H1 (cell line): ENCODE measurements at regions not wholly inside any gene's neighbourhood (a gene's known extent, or its start where the extent isn't known, plus 50 kb on each side); places are given as distances from the start of the nearest gene placed in this dataset.

Source experiments
- BCL11A ChIP-seq, 2 experiments: IDR thresholded peaks; one replicate each; pipeline ENCODE4 v1.6.1; 2011; ENCODE audit warnings: low read depth in 2 of 2, low read length in 2 of 2, mild to moderate bottlenecking in 2 of 2
- BRCA1 ChIP-seq: IDR thresholded peaks from 2 replicates; pipeline ENCODE4 v1.6.1; 2012; ENCODE audit warnings: low read depth, low read length, improper control_type of control experiment
- CHD1 ChIP-seq: IDR thresholded peaks from 2 replicates; pipeline ENCODE4 v1.6.1; 2012; ENCODE audit warnings: low read depth, low read length, improper control_type of control experiment
- CTCF ChIP-seq, 3 experiments: IDR thresholded peaks; 1 replicate in 2 of 3; 2 replicates in 1 of 3; pipeline versions ENCODE4 v1.5.1 to v1.6.1; 2011; ENCODE audit warnings: low read length in 3 of 3, mild to moderate bottlenecking in 3 of 3, inconsistent platforms in 2 of 3, low read depth in 1 of 3, moderate library complexity in 1 of 3; ENCODE audit not compliant: insufficient read depth in 1 of 3; ENCODE audit errors: control extremely low read depth in 1 of 3
- GABPA ChIP-seq: IDR thresholded peaks from 2 replicates; pipeline ENCODE4 v1.6.1; 2011; ENCODE audit warnings: mild to moderate bottlenecking, low read length, moderate library complexity, borderline replicate concordance; ENCODE audit not compliant: insufficient read depth
- POLR2A ChIP-seq, 2 experiments: IDR thresholded peaks; 1 replicate in 1 of 2; 2 replicates in 1 of 2; pipeline ENCODE4 v1.6.1; 2011; ENCODE audit warnings: low read depth in 2 of 2, low read length in 2 of 2, mild to moderate bottlenecking in 2 of 2; ENCODE audit errors: control extremely low read depth in 1 of 2
- POLR2AphosphoS5 ChIP-seq: IDR thresholded peaks from 2 replicates; pipeline ENCODE4 v1.6.1; 2011; ENCODE audit warnings: low read depth, low read length
- SUZ12 ChIP-seq: fragments of 200-600 bp; sonication (generic); IDR thresholded peaks from 2 replicates; pipeline ENCODE4 v1.6.1; 2012; ENCODE audit warnings: mild to moderate bottlenecking, inconsistent platforms, low read length, moderate library complexity, mixed read lengths
- YY1 ChIP-seq: IDR thresholded peaks from 2 replicates; pipeline ENCODE4 v1.6.1; 2011; ENCODE audit warnings: low read depth, mild to moderate bottlenecking, low read length
- TF ChIP-seq, protein P1 (sequence below): IDR thresholded peaks from 2 replicates; pipeline ENCODE4 v1.6.1; 2012; ENCODE audit warnings: inconsistent platforms
- TF ChIP-seq, protein P2 (sequence below): IDR thresholded peaks from 2 replicates; pipeline ENCODE4 v1.6.1; 2012; ENCODE audit warnings: inconsistent platforms

- TF ChIP-seq POLR2AphosphoS5 (no peak), CTCF (IDR thresholded peaks at IDR 0.05; ENCODE audit: control extremely low read depth in 1 of 3, insufficient read depth in 1 of 3, low read depth in 1 of 3, low read length in 3 of 3) (no peak), CHD1 (no peak), POLR2A (IDR thresholded peaks at IDR 0.05; ENCODE audit: control extremely low read depth in 1 of 2, low read depth in 2 of 2, low read length in 2 of 2) (no peak), BCL11A (IDR thresholded peaks at IDR 0.05; ENCODE audit: low read depth in 2 of 2, low read length in 2 of 2) (no peak), SUZ12 (no peak), BRCA1 (no peak), YY1 (no peak), GABPA (no peak)
- TF ChIP-seq, protein P1, sequence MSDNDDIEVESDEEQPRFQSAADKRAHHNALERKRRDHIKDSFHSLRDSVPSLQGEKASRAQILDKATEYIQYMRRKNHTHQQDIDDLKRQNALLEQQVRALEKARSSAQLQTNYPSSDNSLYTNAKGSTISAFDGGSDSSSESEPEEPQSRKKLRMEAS = no peak
- TF ChIP-seq, protein P2, sequence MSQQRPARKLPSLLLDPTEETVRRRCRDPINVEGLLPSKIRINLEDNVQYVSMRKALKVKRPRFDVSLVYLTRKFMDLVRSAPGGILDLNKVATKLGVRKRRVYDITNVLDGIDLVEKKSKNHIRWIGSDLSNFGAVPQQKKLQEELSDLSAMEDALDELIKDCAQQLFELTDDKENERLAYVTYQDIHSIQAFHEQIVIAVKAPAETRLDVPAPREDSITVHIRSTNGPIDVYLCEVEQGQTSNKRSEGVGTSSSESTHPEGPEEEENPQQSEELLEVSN = no peak
Observed at GRCh38 chr1:212233321-212233720, 51.9 kb upstream of the PPP2R5A start.
